GM12878 (cell line): ENCODE measurements at regions not wholly inside any gene's neighbourhood (a gene's known extent, or its start where the extent isn't known, plus 50 kb on each side); places are given as distances from the start of the nearest gene placed in this dataset.

Source experiments
- CBX3 ChIP-seq: fragments of 200-600 bp; sonication (generic); IDR thresholded peaks from 2 replicates; pipeline ENCODE4 v1.6.1; 2016; ENCODE audit warnings: low read depth, borderline replicate concordance
- EED ChIP-seq: sonication (generic); IDR thresholded peaks from 2 replicates; pipeline ENCODE4 v1.6.1; 2016; ENCODE audit warnings: antibody characterized with exemption, low read depth
- EP300 ChIP-seq, 2 experiments: fragments of 150-350 bp in 1 of 2; IDR thresholded peaks; 2 replicates each; pipeline ENCODE4 v1.6.1; 2011 to 2012; ENCODE audit warnings: low read depth in 2 of 2, low read length in 2 of 2, borderline replicate concordance in 1 of 2, improper control_type of control experiment in 1 of 2, inconsistent platforms in 1 of 2; ENCODE audit not compliant: control insufficient read depth in 1 of 2
- JUNB ChIP-seq: IDR thresholded peaks from 2 replicates; pipeline ENCODE4 v1.6.1; 2016; ENCODE audit warnings: antibody characterized with exemption, mild to moderate bottlenecking
- KDM1A ChIP-seq: fragments of 200-600 bp; sonication (generic); IDR thresholded peaks from 2 replicates; pipeline ENCODE4 v1.6.1; 2016; ENCODE audit warnings: borderline replicate concordance
- ZSCAN29 ChIP-seq: fragments of 450-650 bp; IDR thresholded peaks from 2 replicates; pipeline ENCODE4 v1.6.1; 2017; ENCODE audit warnings: mild to moderate bottlenecking, moderate library complexity

DNA sequence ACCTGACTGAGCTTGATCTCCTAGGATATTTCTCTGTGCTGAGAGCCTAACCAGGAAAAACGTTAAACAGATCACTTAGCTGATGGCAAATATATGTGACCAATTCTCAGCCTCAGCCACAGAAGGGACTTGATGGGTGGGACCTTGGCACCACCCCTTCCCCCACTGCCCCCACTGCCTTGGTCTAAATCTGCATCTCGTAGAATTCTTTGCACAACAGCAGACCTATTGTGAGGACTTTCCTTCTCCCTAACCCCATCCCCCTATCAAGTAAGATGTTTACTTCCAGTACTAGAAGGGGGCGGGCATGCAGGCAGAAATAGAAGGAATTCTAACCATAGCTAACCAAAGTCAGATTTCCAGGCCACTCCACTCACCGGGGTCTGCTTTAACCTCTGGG is 313.2 kb downstream of the PCNX1 start:
- TF ChIP-seq JUNB (no peak), EED (no peak), KDM1A (no peak), CBX3 (no peak), ZSCAN29 (no peak), EP300 (IDR thresholded peaks at IDR 0.05; ENCODE audit: borderline replicate concordance in 1 of 2, control insufficient read depth in 1 of 2, low read depth in 2 of 2, low read length in 2 of 2) (no peak)
